ENCODE measurements at regions not wholly inside any gene's neighbourhood (a gene's known extent, or its start where the extent isn't known, plus 50 kb on each side); places are given as distances from the start of the nearest gene placed in this dataset.

- no peak for DNase-seq (ENCODE audit: low read depth in 2 of 2)
These were observed 163.6 kb downstream of the TNFSF18 start for GRCh38 chr1:172887162-172887561.

- no peak for DNase-seq (ENCODE audit: low read depth in 2 of 2)
These were observed 157.4 kb downstream of the TNFSF18 start for GRCh38 chr1:172893146-172893841.

GRCh38 chr1:172894349-172895049, 156.2 kb downstream of the TNFSF18 start:
- DNase-seq (ENCODE audit: low read depth in 2 of 2) = no peak

GRCh38 chr1:172895050-172895460, 155.7 kb downstream of the TNFSF18 start:
- DNase-seq (ENCODE audit: low read depth in 2 of 2) = no peak

- DNase-seq (ENCODE audit: low read depth in 2 of 2) = no peak
These were observed 155.0 kb downstream of the TNFSF18 start for GRCh38 chr1:172895761-172896160.

- DNase-seq (ENCODE audit: low read depth in 2 of 2) = no peak
These were observed 153.0 kb downstream of the TNFSF18 start for GRCh38 chr1:172897738-172898137.

- DNase-seq (ENCODE audit: low read depth in 2 of 2) = no peak
These were observed 151.9 kb downstream of the TNFSF18 start for GRCh38 chr1:172898866-172899265.

- DNase-seq (ENCODE audit: low read depth in 2 of 2) = no peak
These were observed 150.3 kb downstream of the TNFSF18 start for GRCh38 chr1:172900376-172900997.

GRCh38 chr1:172902200-172902599, 148.5 kb downstream of the TNFSF18 start:
- no peak for DNase-seq (ENCODE audit: low read depth in 2 of 2)

GRCh38 chr1:172902861-172903381, 147.8 kb downstream of the TNFSF18 start:
- no peak for DNase-seq (ENCODE audit: low read depth in 2 of 2)

GRCh38 chr1:172903581-172904220, 147.0 kb downstream of the TNFSF18 start:
- no peak for DNase-seq (ENCODE audit: low read depth in 2 of 2)

- no peak for DNase-seq (ENCODE audit: low read depth in 2 of 2)
These were observed 145.3 kb downstream of the TNFSF18 start for GRCh38 chr1:172905452-172905851.

- no peak for DNase-seq (ENCODE audit: low read depth in 2 of 2)
These were observed 143.8 kb downstream of the TNFSF18 start for GRCh38 chr1:172906778-172907592.

GRCh38 chr1:172907834-172908326, 142.9 kb downstream of the TNFSF18 start:
- no peak for DNase-seq (ENCODE audit: low read depth in 2 of 2)

GRCh38 chr1:172909606-172910326, 141.0 kb downstream of the TNFSF18 start:
- DNase-seq (ENCODE audit: low read depth in 2 of 2) = no peak

GRCh38 chr1:172912765-172913260, 137.9 kb downstream of the TNFSF18 start:
- DNase-seq (ENCODE audit: low read depth in 2 of 2) = no peak

GRCh38 chr1:172914501-172915144, 136.1 kb downstream of the TNFSF18 start:
- no peak for DNase-seq (ENCODE audit: low read depth in 2 of 2)

- DNase-seq (ENCODE audit: low read depth in 2 of 2) = no peak
These were observed 135.5 kb downstream of the TNFSF18 start for GRCh38 chr1:172915271-172915670.

GRCh38 chr1:172916116-172916515, 134.6 kb downstream of the TNFSF18 start:
- no peak for DNase-seq (ENCODE audit: low read depth in 2 of 2)

- DNase-seq (ENCODE audit: low read depth in 2 of 2) = no peak
These were observed 132.8 kb downstream of the TNFSF18 start for GRCh38 chr1:172917972-172918371.

All from stimulated activated CD8-positive, alpha-beta memory T cell treated with anti-CD3 and anti-CD28 coated beads, Interleukin-2, amount 100 ng/mL, for 48 hours (primary cell).